Fibroblast of lung (primary cell): ENCODE measurements at regions not wholly inside any gene's neighbourhood (a gene's known extent, or its start where the extent isn't known, plus 50 kb on each side); places are given as distances from the start of the nearest gene placed in this dataset.

Experiments
- CTCF ChIP-seq, 2 donors: IDR thresholded peaks in 1 of 2; conservative IDR thresholded peaks in 1 of 2; 1 replicate in 1 of 2; 2 replicates in 1 of 2; pipeline ENCODE4 v1.5.1; 2011 to 2012; ENCODE audit warnings: low read length in 2 of 2, control low read depth in 1 of 2, inconsistent platforms in 1 of 2, low read depth in 1 of 2, mild to moderate bottlenecking in 1 of 2
- EZH2 ChIP-seq: IDR thresholded peaks from 2 replicates; pipeline ENCODE4 v1.5.1; 2012; ENCODE audit warnings: low read length, control low read depth, mild to moderate bottlenecking; ENCODE audit errors: missing control alignments

GRCh38 chr7:113379746-113380145 is 261.4 kb upstream of the SMIM30 start:
- TF ChIP-seq CTCF (conservative IDR thresholded peaks at IDR 0.05 in 1 of 2, IDR thresholded peaks at IDR 0.05 in 1 of 2; ENCODE audit: low read depth in 1 of 2, low read length in 2 of 2) (no peak), EZH2 (no peak)
